ENCODE measurements at regions not wholly inside any gene's neighbourhood (a gene's known extent, or its start where the extent isn't known, plus 50 kb on each side); places are given as distances from the start of the nearest gene placed in this dataset.

- TF ChIP-seq HCFC1 (IDR thresholded peaks at IDR 0.05; ENCODE audit: low read length) (no peak), HDAC2 (IDR thresholded peaks at IDR 0.05) (no peak), CTCF (IDR thresholded peaks at IDR 0.05 in 2 of 3, conservative IDR thresholded peaks at IDR 0.05 in 1 of 3; ENCODE audit: control insufficient read depth in 2 of 3, extremely low read depth in 1 of 3, insufficient read depth in 1 of 3, low read depth in 3 of 3, low read length in 3 of 3) (no peak), GABPA (IDR thresholded peaks at IDR 0.05; ENCODE audit: low read depth) (no peak), POLR2A (IDR thresholded peaks at IDR 0.05; ENCODE audit: low read depth, low read length) (no peak), NR2C2 (IDR thresholded peaks at IDR 0.05; ENCODE audit: borderline replicate concordance, control insufficient read depth, insufficient read length, low read depth) (no peak), POLR2AphosphoS5 (IDR thresholded peaks at IDR 0.05; ENCODE audit: low read length) (no peak), NFYA (IDR thresholded peaks at IDR 0.05; ENCODE audit: borderline replicate concordance, low read depth, low read length) (no peak), CEBPZ (IDR thresholded peaks at IDR 0.05; ENCODE audit: low read depth, low read length) (no peak)
These were observed 1126.6 kb downstream of the FAT4 start for GRCh38 chr4:126441173-126442035.
